Endothelial cell (in vitro differentiated cells): ENCODE measurements at regions not wholly inside any gene's neighbourhood (a gene's known extent, or its start where the extent isn't known, plus 50 kb on each side); places are given as distances from the start of the nearest gene placed in this dataset.

Source experiments
- DNase-seq: peaks from one replicate; pipeline ENCODE4 v3.0.0; 2021; ENCODE audit warnings: low spot score
- H3K27ac Mint-ChIP-seq: one replicate; pipeline ENCODE4 v1.8.0; 2021; ENCODE audit warnings: mixed read lengths, inconsistent platforms; ENCODE audit not compliant: unreplicated experiment
- H3K27me3 Mint-ChIP-seq: one replicate; pipeline ENCODE4 v1.8.0; 2021; ENCODE audit warnings: mild to moderate bottlenecking, moderate library complexity, mixed read lengths, inconsistent platforms; ENCODE audit not compliant: unreplicated experiment
- H3K36me3 Mint-ChIP-seq: one replicate; pipeline ENCODE4 v1.8.0; 2021; ENCODE audit warnings: mild to moderate bottlenecking, low read depth, mixed read lengths, inconsistent platforms; ENCODE audit not compliant: unreplicated experiment
- H3K4me1 Mint-ChIP-seq: one replicate; pipeline ENCODE4 v1.8.0; 2021; ENCODE audit warnings: mild to moderate bottlenecking, mixed read lengths, inconsistent platforms; ENCODE audit not compliant: unreplicated experiment
- H3K4me3 Mint-ChIP-seq: one replicate; pipeline ENCODE4 v1.8.0; 2021; ENCODE audit warnings: mild to moderate bottlenecking, mixed read lengths, inconsistent platforms; ENCODE audit not compliant: unreplicated experiment
- H3K9me3 Mint-ChIP-seq: one replicate; pipeline ENCODE4 v1.8.0; 2021; ENCODE audit warnings: mixed read lengths, inconsistent platforms; ENCODE audit not compliant: unreplicated experiment
- TF ChIP-seq, protein P1 (sequence below): fragments of 200-600 bp; sonication (generic); IDR thresholded peaks from one replicate; pipeline ENCODE4 v1.5.0; 2021; ENCODE audit warnings: antibody characterized with exemption; ENCODE audit not compliant: unreplicated experiment

DNA sequence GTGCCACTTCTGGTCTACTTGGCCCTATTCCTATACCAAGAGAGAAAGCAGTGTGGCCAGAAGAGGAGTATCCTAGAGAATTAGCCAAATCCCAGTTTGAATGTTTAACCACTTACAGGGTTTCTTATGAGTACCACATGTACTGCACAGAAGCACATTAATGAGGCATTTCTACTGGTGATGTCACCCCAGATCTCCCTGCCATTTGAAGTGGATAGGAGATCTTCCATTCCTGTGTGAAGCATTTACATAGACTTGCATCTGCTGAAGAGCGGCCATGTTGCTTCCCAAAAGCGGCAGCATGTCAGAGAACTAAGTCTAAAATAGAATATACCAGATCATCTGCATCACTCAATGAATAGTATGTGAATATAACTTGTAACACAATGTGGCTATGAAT, 108.4 kb upstream of the TUSC7 start:
- TF ChIP-seq, protein P1, sequence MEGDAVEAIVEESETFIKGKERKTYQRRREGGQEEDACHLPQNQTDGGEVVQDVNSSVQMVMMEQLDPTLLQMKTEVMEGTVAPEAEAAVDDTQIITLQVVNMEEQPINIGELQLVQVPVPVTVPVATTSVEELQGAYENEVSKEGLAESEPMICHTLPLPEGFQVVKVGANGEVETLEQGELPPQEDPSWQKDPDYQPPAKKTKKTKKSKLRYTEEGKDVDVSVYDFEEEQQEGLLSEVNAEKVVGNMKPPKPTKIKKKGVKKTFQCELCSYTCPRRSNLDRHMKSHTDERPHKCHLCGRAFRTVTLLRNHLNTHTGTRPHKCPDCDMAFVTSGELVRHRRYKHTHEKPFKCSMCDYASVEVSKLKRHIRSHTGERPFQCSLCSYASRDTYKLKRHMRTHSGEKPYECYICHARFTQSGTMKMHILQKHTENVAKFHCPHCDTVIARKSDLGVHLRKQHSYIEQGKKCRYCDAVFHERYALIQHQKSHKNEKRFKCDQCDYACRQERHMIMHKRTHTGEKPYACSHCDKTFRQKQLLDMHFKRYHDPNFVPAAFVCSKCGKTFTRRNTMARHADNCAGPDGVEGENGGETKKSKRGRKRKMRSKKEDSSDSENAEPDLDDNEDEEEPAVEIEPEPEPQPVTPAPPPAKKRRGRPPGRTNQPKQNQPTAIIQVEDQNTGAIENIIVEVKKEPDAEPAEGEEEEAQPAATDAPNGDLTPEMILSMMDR = no peak
- no peaks in the 10 kb centered on the region for H3K27me3 Mint-ChIP-seq
- no peaks in the 10 kb centered on the region for H3K4me1 Mint-ChIP-seq
- DNase-seq = no peak
- H3K9me3 Mint-ChIP-seq = no peaks in the 10 kb centered on the region
- H3K4me3 Mint-ChIP-seq = no peak overlapping the region
- H3K27ac Mint-ChIP-seq = no peak overlapping the region
- H3K36me3 Mint-ChIP-seq = no peaks in the 10 kb centered on the region

DNA sequence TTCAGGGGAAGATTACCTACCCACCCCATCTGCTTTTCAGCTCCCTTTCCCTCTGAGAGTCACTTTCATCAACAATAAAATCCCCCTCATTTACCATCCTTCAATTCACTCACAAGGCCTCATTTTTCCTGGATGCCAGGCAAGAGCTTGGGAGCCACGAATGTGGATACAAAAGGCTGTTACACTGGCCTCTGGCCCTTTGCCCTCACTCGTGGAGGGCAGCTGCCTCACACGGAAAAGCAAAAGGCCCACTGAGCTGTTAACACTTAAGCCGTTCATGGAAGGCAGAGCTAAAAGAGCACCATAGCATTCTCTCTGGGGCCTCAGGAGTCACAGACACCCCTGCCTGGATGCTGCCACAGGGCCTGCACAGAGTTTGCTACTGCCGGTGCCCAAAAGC, 102.4 kb upstream of the TUSC7 start:
- peaks cover 2% of the 10 kb centered on the region for H3K27me3 Mint-ChIP-seq
- no peak overlapping the region for H3K27ac Mint-ChIP-seq
- no peak overlapping the region for H3K4me3 Mint-ChIP-seq
- peaks cover 5% of the 10 kb centered on the region for H3K9me3 Mint-ChIP-seq
- no peak for DNase-seq
- H3K36me3 Mint-ChIP-seq = peaks cover 4% of the 10 kb centered on the region
- H3K4me1 Mint-ChIP-seq = no peaks in the 10 kb centered on the region
- TF ChIP-seq, protein P1 = no peak

DNA sequence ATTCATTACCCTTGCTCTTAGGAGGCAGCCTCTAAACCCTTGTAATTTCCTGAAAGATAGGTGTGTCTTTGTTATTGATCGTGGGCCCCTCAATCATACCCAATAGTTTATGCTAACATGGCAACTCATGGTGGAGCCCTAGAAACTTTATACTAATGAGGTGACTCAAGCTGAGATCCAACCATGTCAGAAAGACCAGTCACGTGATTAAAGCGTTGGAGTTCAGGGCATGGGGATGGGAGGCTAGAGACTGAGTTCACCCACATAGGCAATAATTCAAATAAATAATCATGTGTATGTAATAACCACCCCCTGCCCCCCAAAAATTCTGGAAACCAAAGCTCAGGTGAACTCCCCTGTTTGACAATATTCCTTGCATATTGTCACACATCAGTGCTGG, 99.5 kb upstream of the TUSC7 start:
- Mint-ChIP-seq H3K9me3 (peaks cover 5% of the 10 kb centered on the region), H3K36me3 (peaks cover 4% of the 10 kb centered on the region), H3K27ac (no peak overlapping the region), H3K4me1 (peaks cover 2% of the 10 kb centered on the region), H3K4me3 (no peak overlapping the region), H3K27me3 (peaks cover 2% of the 10 kb centered on the region)
- TF ChIP-seq, protein P1 = no peak
- DNase-seq = no peak

DNA sequence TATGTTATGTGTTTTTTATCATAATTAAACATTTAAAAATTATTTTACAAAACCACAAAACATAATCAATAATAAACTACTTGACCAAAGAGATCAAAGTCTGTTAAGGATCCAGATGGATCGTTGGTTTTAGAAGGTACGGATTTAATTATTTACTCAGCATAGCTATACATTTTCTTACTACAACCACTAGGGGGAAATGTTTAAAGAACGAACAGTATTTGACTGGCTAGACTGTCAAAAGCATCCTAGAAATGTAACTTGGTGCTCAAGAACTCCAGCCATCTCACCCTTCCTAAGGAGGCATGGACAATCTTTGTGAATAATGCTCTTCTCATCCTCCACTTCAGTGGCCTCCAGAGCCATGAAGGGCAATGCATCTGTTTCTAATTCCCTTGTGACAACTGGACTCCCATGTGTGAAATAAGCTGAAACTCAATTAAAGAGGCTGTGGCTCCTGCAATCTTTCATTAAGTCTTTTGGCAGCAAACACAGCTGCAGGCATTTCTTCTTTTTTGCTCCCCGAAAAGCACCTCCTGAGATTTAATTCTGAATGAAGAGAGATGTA, 94.7 kb upstream of the TUSC7 start:
- Mint-ChIP-seq H3K36me3 (no peaks in the 10 kb centered on the region), H3K4me1 (peaks cover 3% of the 10 kb centered on the region), H3K27ac (no peak overlapping the region), H3K27me3 (no peaks in the 10 kb centered on the region), H3K9me3 (no peaks in the 10 kb centered on the region), H3K4me3 (no peak overlapping the region)
- no peak for DNase-seq
- TF ChIP-seq, protein P1 = peak; percentile 79

DNA sequence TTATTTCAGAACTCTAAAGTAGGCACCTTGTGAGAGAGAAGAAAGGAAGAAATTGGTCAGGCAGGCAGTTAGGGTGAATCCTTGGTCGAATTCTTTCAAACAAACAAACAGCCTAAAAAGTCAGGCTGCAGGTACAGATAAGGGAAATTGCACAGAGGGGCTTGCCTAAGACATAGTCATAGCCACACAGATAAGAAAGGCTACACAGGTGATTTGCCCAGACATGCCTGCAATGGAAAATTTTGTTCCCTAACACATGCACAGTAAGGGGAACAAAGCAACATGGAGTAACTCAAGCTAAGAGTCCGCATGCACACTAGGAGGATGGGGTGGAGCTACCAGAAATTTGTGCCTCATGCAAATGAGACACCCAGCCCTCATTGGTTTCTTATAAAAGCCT, 91.4 kb upstream of the TUSC7 start:
- Mint-ChIP-seq H3K27me3 (no peaks in the 10 kb centered on the region), H3K27ac (no peak overlapping the region), H3K36me3 (no peaks in the 10 kb centered on the region), H3K4me1 (peaks cover 3% of the 10 kb centered on the region), H3K4me3 (no peak overlapping the region), H3K9me3 (no peaks in the 10 kb centered on the region)
- TF ChIP-seq, protein P1 = no peak
- DNase-seq = no peak
